PC-9 (cell line): ENCODE measurements at regions not wholly inside any gene's neighbourhood (a gene's known extent, or its start where the extent isn't known, plus 50 kb on each side); places are given as distances from the start of the nearest gene placed in this dataset.
A peak's percentile ranks its signal among the peaks of the same experiment; 100 is the strongest.

Source experiments
- BruUV-seq: library from RNA; stranded (reverse); fragments of 400-500 nt; replicated peaks from 2 replicates; lab custom pipeline; 2021; lab: Mats Ljungman, UMichigan
- CTCF ChIA-PET: fragments of 300-600 bp; sonication (Branson Sonifier 250); formaldehyde crosslinking; loops from one replicate; lab custom pipeline; 2022; ENCODE audit warnings: antibody characterized with exemption; lab: Charles Lee
- POLR2A ChIA-PET: fragments of 300-600 bp; sonication (Branson Sonifier 250); formaldehyde crosslinking; loops from one replicate; lab custom pipeline; 2022; ENCODE audit warnings: antibody characterized with exemption; ENCODE audit not compliant: unreplicated experiment; lab: Charles Lee
- DNase-seq, 2 experiments: peaks; one replicate each; pipeline versions ENCODE4 v3.0.0 to v3.0.0-alpha.2; 2015 to 2022; ENCODE audit warnings: mixed read lengths in 1 of 2
- H2AFZ ChIP-seq: fragments of 200-600 bp; sonication (generic); 2 replicates; pipeline ENCODE4 v1.8.1; 2017; ENCODE audit warnings: antibody characterized with exemption
- H3F3A ChIP-seq: fragments of 200-600 bp; sonication (generic); 2 replicates; pipeline ENCODE4 v1.8.1; 2017; ENCODE audit warnings: antibody characterized with exemption, mild to moderate bottlenecking, low read depth; ENCODE audit not compliant: insufficient read depth
- H3K27ac ChIP-seq: fragments of 200-600 bp; sonication (generic); 2 replicates; pipeline ENCODE4 v1.6.1; 2016; ENCODE audit warnings: mixed run types
- H3K27me3 ChIP-seq: fragments of 200-600 bp; sonication (generic); 2 replicates; pipeline ENCODE4 v1.6.1; 2016; ENCODE audit warnings: low read depth, mixed run types; ENCODE audit not compliant: insufficient read depth
- H3K36me3 ChIP-seq: fragments of 200-600 bp; sonication (generic); 2 replicates; pipeline ENCODE4 v1.6.1; 2016; ENCODE audit warnings: low read depth, mixed run types
- H3K4me1 ChIP-seq: fragments of 200-600 bp; sonication (generic); replicated peaks from 2 replicates; pipeline ENCODE4 v1.6.1; 2016; ENCODE audit warnings: mixed run types; ENCODE audit not compliant: insufficient read depth
- H3K4me2 ChIP-seq: fragments of 200-600 bp; sonication (generic); 2 replicates; pipeline ENCODE4 v1.6.1; 2017; ENCODE audit warnings: mixed run types
- H3K4me3 ChIP-seq: fragments of 200-600 bp; sonication (generic); 2 replicates; pipeline ENCODE4 v1.6.1; 2016; ENCODE audit warnings: mixed run types
- H3K79me2 ChIP-seq: fragments of 200-600 bp; sonication (generic); 2 replicates; pipeline ENCODE4 v1.6.1; 2017; ENCODE audit warnings: low read depth, mixed run types
- H3K9me2 ChIP-seq: fragments of 200-600 bp; sonication (generic); 2 replicates; pipeline ENCODE4 v1.8.1; 2017; ENCODE audit warnings: mild to moderate bottlenecking; ENCODE audit not compliant: insufficient read depth
- H3K9me3 ChIP-seq: fragments of 200-600 bp; sonication (generic); 2 replicates; pipeline ENCODE4 v1.8.1; 2016; ENCODE audit warnings: low read depth; ENCODE audit not compliant: insufficient read depth
- H4K20me1 ChIP-seq: fragments of 200-600 bp; sonication (generic); 2 replicates; pipeline ENCODE4 v1.8.1; 2017; ENCODE audit not compliant: insufficient read depth
- CTCF ChIP-seq: fragments of 200-600 bp; sonication (generic); conservative IDR thresholded peaks from 2 replicates; pipeline ENCODE4 v1.6.1; 2017; ENCODE audit warnings: mixed run types, antibody characterized with exemption, mild to moderate bottlenecking, moderate library complexity
- EZH2 ChIP-seq: fragments of 200-600 bp; sonication (generic); IDR thresholded peaks from 2 replicates; pipeline ENCODE4 v1.8.0; 2017; ENCODE audit warnings: antibody characterized with exemption, low read depth
- intact Hi-C: fragments of 100-400 bp; cut with micrococcal nuclease; formaldehyde crosslinking; loops from one replicate; pipeline ENCODE4 v1.10.0; 2022; ENCODE audit not compliant: unreplicated experiment

- H3K4me3 ChIP-seq = no peak overlapping the region; the same call in 1 of the 2 replicates
- DNase-seq = peak; percentile 25 to 90
- H3K4me1 ChIP-seq = peaks cover 56% of the 10 kb centered on the region
- no peaks in the 10 kb centered on the region for H3K79me2 ChIP-seq
- peak overlapping the region; percentile 76 for H3K4me2 ChIP-seq
- intact Hi-C loops = loop anchor here (2.0 kb wide), 2 partner anchors 37 to 53 kb away; no protein-coding TSS in a partner anchor
- ChIA-PET POLR2A (interaction anchor here (0.6 to 1.2 kb wide), 4 partner anchors 38 to 188 kb away, joined by 3 to 5 read pairs (median 3); no protein-coding TSS in a partner anchor), CTCF (interaction anchor here (1.3 kb wide), 1 partner anchor 88 kb away, joined by 11 read pairs; no protein-coding TSS in a partner anchor)
- H3F3A ChIP-seq = peaks cover 39% of the 10 kb centered on the region
- H3K9me3 ChIP-seq = no peaks in the 10 kb centered on the region
- no peaks in the 10 kb centered on the region for H3K27me3 ChIP-seq
- TF ChIP-seq CTCF = no peak
- no peak for TF ChIP-seq EZH2
- no peaks in the 10 kb centered on the region for H3K36me3 ChIP-seq
- H2AFZ ChIP-seq = 0 out of 2 replicates have a peak overlapping the region, but pooled peaks have one; percentile 65
- no TSS peak for BruUV-seq
- H3K27ac ChIP-seq = peak overlapping the region; percentile 93
- H3K9me2 ChIP-seq = no peaks in the 10 kb centered on the region
- no peaks in the 10 kb centered on the region for H4K20me1 ChIP-seq
Observed at GRCh38 chr2:64400105-64400728, 53.7 kb upstream of the LGALSL start.

- H3F3A ChIP-seq = peaks cover 39% of the 10 kb centered on the region
- BruUV-seq = no TSS peak
- intact Hi-C loops = loop anchor here (2.0 kb wide), 2 partner anchors 38 to 52 kb away; no protein-coding TSS in a partner anchor
- no peaks in the 10 kb centered on the region for H3K79me2 ChIP-seq
- H3K27me3 ChIP-seq = no peaks in the 10 kb centered on the region
- H3K4me2 ChIP-seq = peak overlapping the region; percentile 76
- no peak for TF ChIP-seq EZH2
- TF ChIP-seq CTCF = no peak
- peak overlapping the region; percentile 93 for H3K27ac ChIP-seq
- peaks cover 56% of the 10 kb centered on the region for H3K4me1 ChIP-seq
- CTCF ChIA-PET = interaction anchor here (0.6 to 1.3 kb wide), 2 partner anchors 87 to 294 kb away, joined by 9 to 11 read pairs; no protein-coding TSS in a partner anchor
- H3K9me3 ChIP-seq = no peaks in the 10 kb centered on the region
- H4K20me1 ChIP-seq = no peaks in the 10 kb centered on the region
- POLR2A ChIA-PET = interaction anchor here (0.6 to 1.2 kb wide), 4 partner anchors 38 to 72 kb away, joined by 3 to 6 read pairs (median 4); no protein-coding TSS in a partner anchor
- peak overlapping the region; percentile 5; the same call in 1 of the 2 replicates for H3K4me3 ChIP-seq
- peak overlapping the region; percentile 65; the same call in 1 of the 2 replicates for H2AFZ ChIP-seq
- no peaks in the 10 kb centered on the region for H3K36me3 ChIP-seq
- DNase-seq = peak; percentile 65 to 86
- no peaks in the 10 kb centered on the region for H3K9me2 ChIP-seq
Observed at GRCh38 chr2:64400733-64401528, 53.0 kb upstream of the LGALSL start.

- peak overlapping the region; percentile 93 for H3K27ac ChIP-seq
- POLR2A ChIA-PET = interaction anchor here (0.6 kb wide), 2 partner anchors 53 to 71 kb away, joined by 6 to 12 read pairs; no protein-coding TSS in a partner anchor
- H3K9me2 ChIP-seq = no peaks in the 10 kb centered on the region
- H3K36me3 ChIP-seq = no peaks in the 10 kb centered on the region
- intact Hi-C loops = loop anchor here (2.0 kb wide), 2 partner anchors 39 to 51 kb away; no protein-coding TSS in a partner anchor
- H3F3A ChIP-seq = peaks cover 39% of the 10 kb centered on the region
- peak overlapping the region; percentile 76 for H3K4me2 ChIP-seq
- DNase-seq = peak in 1 of 2 experiments; percentile 80
- TF ChIP-seq CTCF = no peak
- TF ChIP-seq EZH2 = no peak
- H3K4me1 ChIP-seq = peaks cover 56% of the 10 kb centered on the region
- BruUV-seq = no TSS peak
- CTCF ChIA-PET = interaction anchor here (0.6 to 1.3 kb wide), 2 partner anchors 86 to 295 kb away, joined by 9 to 11 read pairs; no protein-coding TSS in a partner anchor
- no peaks in the 10 kb centered on the region for H3K79me2 ChIP-seq
- peak overlapping the region; percentile 65 for H2AFZ ChIP-seq
- H4K20me1 ChIP-seq = no peaks in the 10 kb centered on the region
- H3K4me3 ChIP-seq = peak overlapping the region; percentile 5; the same call in 1 of the 2 replicates
- H3K27me3 ChIP-seq = no peaks in the 10 kb centered on the region
- no peaks in the 10 kb centered on the region for H3K9me3 ChIP-seq
Observed at GRCh38 chr2:64401529-64401880, 52.5 kb upstream of the LGALSL start.
